HepG2 (cell line): ENCODE measurements at regions not wholly inside any gene's neighbourhood (a gene's known extent, or its start where the extent isn't known, plus 50 kb on each side); places are given as distances from the start of the nearest gene placed in this dataset.

Experiments
- ATAC-seq: fragments of 200-7000 bp; cut with Tn5 transposase; 3 replicates; pipeline ENCODE4 v1.9.1; 2020; ENCODE audit warnings: mild to moderate bottlenecking, moderate library complexity
- BruUV-seq: library from RNA; stranded (reverse); fragments of 400-500 nt; replicated peaks from 2 replicates; lab custom pipeline; 2021; lab: Mats Ljungman, UMichigan
- CTCF ChIA-PET: fragments of 300-600 bp; formaldehyde crosslinking; extraction: SDS; loops from one replicate; lab custom pipeline; 2021; ENCODE audit warnings: low total read pairs, inconsistent platforms, low intra/inter-chr PET ratio; lab: Yijun Ruan, JAX
- POLR2A ChIA-PET: fragments of 350-600 bp; sonication (Branson Sonifier 250); formaldehyde crosslinking; loops from one replicate; lab custom pipeline; 2020; ENCODE audit warnings: antibody characterized with exemption, inconsistent platforms; lab: Yijun Ruan, JAX
- DNase-seq: peaks from one replicate; pipeline ENCODE4 v3.0.0-alpha.2; 2015; ENCODE audit warnings: low spot score
- FAIRE-seq: peaks from 3 replicates; lab custom pipeline; 2011; peaks lifted over from hg19 to GRCh38; lab: Jason Lieb, UNC
- H2AFZ ChIP-seq: one replicate; pipeline ENCODE4 v1.6.1; 2011; ENCODE audit warnings: low read length, inconsistent platforms
- H3K27ac ChIP-seq: fragments of 300-600 bp; 3 replicates; pipeline ENCODE4 v1.8.0; 2011; ENCODE audit warnings: mixed run types, mild to moderate bottlenecking, mixed read lengths, low read length, inconsistent platforms; ENCODE audit not compliant: insufficient read depth; ENCODE audit errors: extremely low read length
- H3K27me3 ChIP-seq, 2 experiments: fragments of 200-600 bp in 1 of 2; 2 replicates in 1 of 2; 3 replicates in 1 of 2; pipeline versions ENCODE4 v1.6.0 to v1.8.0; 2011; ENCODE audit warnings: low read length in 2 of 2, mild to moderate bottlenecking in 2 of 2, moderate library complexity in 2 of 2, inconsistent platforms in 1 of 2; ENCODE audit not compliant: insufficient read depth in 2 of 2, control insufficient read depth in 1 of 2
- H3K36me3 ChIP-seq, 2 experiments: fragments of 200-600 bp in 1 of 2; replicated peaks in 1 of 2; 2 replicates in 1 of 2; 3 replicates in 1 of 2; pipeline versions ENCODE4 v1.5.1 to v1.8.0; 2011; ENCODE audit warnings: low read length in 2 of 2, inconsistent platforms in 1 of 2; ENCODE audit not compliant: insufficient read depth in 2 of 2, control insufficient read depth in 1 of 2
- H3K4me1 ChIP-seq: 2 replicates; pipeline ENCODE4 v1.5.1; 2012; ENCODE audit warnings: low read length, inconsistent platforms; ENCODE audit not compliant: insufficient read depth
- H3K4me2 ChIP-seq: 2 replicates; pipeline ENCODE4 v1.6.0; 2011; ENCODE audit warnings: low read depth, low read length, inconsistent platforms
- H3K4me3 ChIP-seq, 3 experiments: fragments of 200-600 bp in 1 of 3; sonication (generic), shearing (Covaris generic) in 1 of 3; replicated peaks in 1 of 3; 2 replicates each; pipeline ENCODE4 v1.5.1; 2011 to 2016; ENCODE audit warnings: low read length in 3 of 3, inconsistent platforms in 2 of 3, low read depth in 2 of 3, mild to moderate bottlenecking in 2 of 3, control low read depth in 1 of 3, mixed read lengths in 1 of 3; ENCODE audit not compliant: insufficient read depth in 1 of 3
- H3K79me2 ChIP-seq: one replicate; pipeline ENCODE4 v1.6.1; 2011; ENCODE audit warnings: low read length, inconsistent platforms; ENCODE audit not compliant: insufficient read depth
- H3K9ac ChIP-seq: 2 replicates; pipeline ENCODE4 v1.6.0; 2011; ENCODE audit warnings: mild to moderate bottlenecking, low read depth, low read length, inconsistent platforms; ENCODE audit not compliant: insufficient read depth
- H3K9me3 ChIP-seq: 2 replicates; pipeline ENCODE4 v1.5.1; 2012; ENCODE audit warnings: mild to moderate bottlenecking, low read length
- H4K20me1 ChIP-seq: 2 replicates; pipeline ENCODE4 v1.6.0; 2011; ENCODE audit warnings: inconsistent platforms, mild to moderate bottlenecking, low read length, moderate library complexity; ENCODE audit not compliant: insufficient read depth
- CC2D1A ChIP-seq: sonication (generic); formaldehyde crosslinking; IDR thresholded peaks from 2 replicates; pipeline ENCODE4 v1.8.1; 2023; ENCODE audit warnings: mild to moderate bottlenecking, missing genetic modification reagents
- CHCHD3 ChIP-seq: sonication (generic); formaldehyde crosslinking; IDR thresholded peaks from 2 replicates; pipeline ENCODE4 v1.8.0; 2022; ENCODE audit warnings: mild to moderate bottlenecking, missing genetic modification reagents, moderate library complexity
- CHD4 ChIP-seq: fragments of 200-600 bp; sonication (generic); IDR thresholded peaks from 2 replicates; pipeline ENCODE4 v1.7.0; 2017; ENCODE audit warnings: mild to moderate bottlenecking, low read length, borderline replicate concordance
- FOXC1 ChIP-seq: sonication (generic); formaldehyde crosslinking; IDR thresholded peaks from 2 replicates; pipeline ENCODE4 v1.8.0; 2022; ENCODE audit warnings: mild to moderate bottlenecking, missing genetic modification reagents, borderline replicate concordance
- GMEB1 ChIP-seq: sonication (generic); formaldehyde crosslinking; IDR thresholded peaks from 2 replicates; pipeline ENCODE4 v1.5.1; 2020; ENCODE audit warnings: missing genetic modification reagents, mild to moderate bottlenecking, borderline replicate concordance
- GPN1 ChIP-seq: sonication (generic); formaldehyde crosslinking; IDR thresholded peaks from 2 replicates; pipeline ENCODE4 v1.5.1; 2020; ENCODE audit warnings: missing genetic modification reagents, borderline replicate concordance
- ISL2 ChIP-seq: sonication (generic); formaldehyde crosslinking; IDR thresholded peaks from 2 replicates; pipeline ENCODE4 v1.5.0; 2020; ENCODE audit warnings: missing genetic modification reagents
- KAT7 ChIP-seq: IDR thresholded peaks from 2 replicates; pipeline ENCODE4 v1.6.1; 2018; ENCODE audit warnings: borderline replicate concordance, missing compliant biosample characterization
- ZNF136 ChIP-seq: sonication (generic); formaldehyde crosslinking; IDR thresholded peaks from 2 replicates; pipeline ENCODE4 v1.8.1; 2022; ENCODE audit warnings: low read depth, mild to moderate bottlenecking, moderate library complexity, missing genetic modification reagents
- ZNF17 ChIP-seq: sonication (generic); formaldehyde crosslinking; IDR thresholded peaks from 2 replicates; pipeline ENCODE4 v1.5.0; 2020; ENCODE audit warnings: mild to moderate bottlenecking, missing genetic modification reagents
- ZNF280B ChIP-seq: sonication (generic); formaldehyde crosslinking; IDR thresholded peaks from 2 replicates; pipeline ENCODE4 v1.5.0; 2020; ENCODE audit warnings: missing genetic modification reagents, mild to moderate bottlenecking, borderline replicate concordance
- ZNF292 ChIP-seq: sonication (generic); formaldehyde crosslinking; IDR thresholded peaks from 2 replicates; pipeline ENCODE4 v1.8.1; 2022; ENCODE audit warnings: mild to moderate bottlenecking, low read depth, missing genetic modification reagents, borderline replicate concordance
- ZNF3 ChIP-seq: IDR thresholded peaks from 2 replicates; pipeline ENCODE4 v1.7.0; 2017; ENCODE audit warnings: inconsistent platforms
- ZNF547 ChIP-seq: sonication (generic); formaldehyde crosslinking; IDR thresholded peaks from 2 replicates; pipeline ENCODE4 v1.5.1; 2020; ENCODE audit warnings: mild to moderate bottlenecking, missing genetic modification reagents
- ZNF567 ChIP-seq: sonication (generic); formaldehyde crosslinking; IDR thresholded peaks from 2 replicates; pipeline ENCODE4 v1.8.1; 2023; ENCODE audit warnings: mild to moderate bottlenecking, missing genetic modification reagents, borderline replicate concordance
- ZNF816 ChIP-seq: sonication (generic); formaldehyde crosslinking; IDR thresholded peaks from 2 replicates; pipeline ENCODE4 v1.8.0; 2022; ENCODE audit warnings: missing genetic modification reagents, mild to moderate bottlenecking, borderline replicate concordance
- WGBS: methylation state at CpG from one replicate; pipeline ENCODE4 v1.1.6; 2017; ENCODE audit warnings: low lambda C conversion rate; 5-methylcytosine and 5-hydroxymethylcytosine counted together
- in situ Hi-C: cut with HindIII; loops from 2 replicates; pipeline ENCODE4 v1.10.0; 2017; ENCODE audit warnings: low pct_unique_long_range_greater_than_20kb; ENCODE audit not compliant: extremely low pct_ligation_motif_present
- intact Hi-C: fragments of 100-400 bp; cut with micrococcal nuclease; formaldehyde crosslinking; loops from one replicate; pipeline ENCODE4 v1.10.0; 2022; ENCODE audit not compliant: unreplicated experiment

- CTCF ChIA-PET: no interaction called here
- Histone ChIP-seq H3K4me1 (no peaks in the 10 kb centered on the region), H3K79me2 (no peaks in the 10 kb centered on the region), H3K9me3 (no peaks in the 10 kb centered on the region), H2AFZ (no peak overlapping the region), H3K27me3 (peaks cover 0 to 27% of the 10 kb centered on the region in 2 experiments; a peak in 3 of 5 replicates), H3K36me3 (no peaks in the 10 kb centered on the region), H4K20me1 (no peaks in the 10 kb centered on the region), H3K4me3 (no peak overlapping the region), H3K27ac (no peak overlapping the region), H3K4me2 (no peak overlapping the region), H3K9ac (no peak overlapping the region)
- POLR2A ChIA-PET: no interaction called here
- FAIRE-seq (no peak), ATAC-seq (no peak), DNase-seq (no peak)
- intact Hi-C loops (no loop called here), in situ Hi-C loops (no loop called here)
- no peak for TF ChIP-seq CHD4
- no peak for TF ChIP-seq ZNF567 (CRISPR knock-in tag)
- no peak for TF ChIP-seq FOXC1 (CRISPR knock-in tag)
- TF ChIP-seq ZNF292 (CRISPR knock-in tag): no peak
- no peak for TF ChIP-seq ZNF816
- no peak for TF ChIP-seq GPN1 (CRISPR knock-in tag)
- no peak for TF ChIP-seq ZNF17
- no peak for TF ChIP-seq ISL2
- TF ChIP-seq KAT7 (CRISPR knock-in tag): no peak
- no peak for TF ChIP-seq ZNF280B (CRISPR knock-in tag)
- no peak for TF ChIP-seq GMEB1 (CRISPR knock-in tag)
- no peak for TF ChIP-seq CC2D1A
- no peak for TF ChIP-seq CHCHD3
- TF ChIP-seq ZNF136 (CRISPR knock-in tag): no peak
- TF ChIP-seq ZNF3 (CRISPR knock-in tag): no peak
- no peak for TF ChIP-seq ZNF547 (CRISPR knock-in tag)
- BruUV-seq: no TSS peak
- 11% methylated on average over 7 of the region's 11 CpGs for WGBS
Measured at GRCh38 chr11:111170761-111171379, 74.7 kb upstream of the POU2AF2 start.
